ENCODE measurements at regions not wholly inside any gene's neighbourhood (a gene's known extent, or its start where the extent isn't known, plus 50 kb on each side); places are given as distances from the start of the nearest gene placed in this dataset.
"Not testable (repeated sequence)": the region's sequence is repeated elsewhere in the genome, so short reads cannot be mapped to it uniquely, and the experiment has no call there.

GRCh38 chr3:75840160-75840559 lies 54.8 kb upstream of the ZNF717 start:
- H3K4me3 ChIP-seq; DNase-seq (ENCODE audit: extremely low spot score); intact Hi-C loops (cut with DNase I); H3K27me3 ChIP-seq; H3K9me3 ChIP-seq; H3K27ac ChIP-seq (replicated peaks in 1 of 4); H3K4me1 ChIP-seq; H3K36me3 ChIP-seq: not testable (repeated sequence)
- WGBS = 78% methylated on average over 4 of the region's 4 CpGs

- H3K27ac ChIP-seq (replicated peaks in 1 of 4); intact Hi-C loops (cut with DNase I); H3K9me3 ChIP-seq; H3K27me3 ChIP-seq; DNase-seq (ENCODE audit: extremely low spot score); H3K4me3 ChIP-seq; H3K4me1 ChIP-seq; H3K36me3 ChIP-seq: not testable (repeated sequence)
- 47% methylated on average over 21 of the region's 22 CpGs for WGBS
Measured at GRCh38 chr3:75850301-75851008, 65.1 kb upstream of the ZNF717 start.

- Histone ChIP-seq H3K4me1 (no peaks in the 10 kb centered on the region), H3K9me3 (no peaks in the 10 kb centered on the region), H3K36me3 (no peaks in the 10 kb centered on the region), H3K4me3 (no peak overlapping the region), H3K27ac (replicated peaks in 1 of 4) (no peak overlapping the region), H3K27me3 (no peaks in the 10 kb centered on the region)
- no peak for DNase-seq (ENCODE audit: extremely low spot score)
- intact Hi-C loops (cut with DNase I) = no loop called here
- 84% methylated on average over 1 of the region's 1 CpG for WGBS
- TF ChIP-seq EP300 (IDR thresholded peaks at IDR 0.05) (no peak), CTCF (IDR thresholded peaks at IDR 0.05) (no peak), POLR2AphosphoS5 (IDR thresholded peaks at IDR 0.05) (no peak), POLR2A (IDR thresholded peaks at IDR 0.05; ENCODE audit: low read depth) (no peak)
Measured at GRCh38 chr3:75863130-75863529, 77.8 kb upstream of the ZNF717 start.

GRCh38 chr3:75863878-75864277 lies 78.5 kb upstream of the ZNF717 start:
- Histone ChIP-seq H3K4me1 (no peaks in the 10 kb centered on the region), H3K27ac (replicated peaks in 1 of 4) (no peak overlapping the region), H3K4me3 (no peak overlapping the region), H3K9me3 (no peaks in the 10 kb centered on the region), H3K36me3 (no peaks in the 10 kb centered on the region), H3K27me3 (no peaks in the 10 kb centered on the region)
- TF ChIP-seq CTCF (IDR thresholded peaks at IDR 0.05) (no peak), POLR2AphosphoS5 (IDR thresholded peaks at IDR 0.05) (no peak), POLR2A (IDR thresholded peaks at IDR 0.05; ENCODE audit: low read depth) (no peak), EP300 (IDR thresholded peaks at IDR 0.05) (no peak)
- WGBS = 25% methylated on average over 2 of the region's 2 CpGs
- intact Hi-C loops (cut with DNase I) = no loop called here
- no peak for DNase-seq (ENCODE audit: extremely low spot score)

- intact Hi-C loops (cut with DNase I); H3K9me3 ChIP-seq; DNase-seq (ENCODE audit: extremely low spot score); H3K4me1 ChIP-seq; H3K27ac ChIP-seq (replicated peaks in 1 of 4); H3K36me3 ChIP-seq; H3K27me3 ChIP-seq; H3K4me3 ChIP-seq: not testable (repeated sequence)
- 88% methylated on average over 5 of the region's 5 CpGs for WGBS
Measured at GRCh38 chr3:75883719-75884118, 98.4 kb upstream of the ZNF717 start.

GRCh38 chr3:75886971-75887526 lies 101.7 kb upstream of the ZNF717 start:
- no peaks in the 10 kb centered on the region for H3K36me3 ChIP-seq
- no peaks in the 10 kb centered on the region for H3K9me3 ChIP-seq
- 36% methylated on average over 2 of the region's 2 CpGs for WGBS
- H3K4me1 ChIP-seq = no peaks in the 10 kb centered on the region
- DNase-seq (ENCODE audit: extremely low spot score) = no peak
- H3K27me3 ChIP-seq = no peaks in the 10 kb centered on the region
- intact Hi-C loops (cut with DNase I) = no loop called here
- H3K27ac ChIP-seq (replicated peaks in 1 of 4) = no peak overlapping the region
- TF ChIP-seq POLR2AphosphoS5 (IDR thresholded peaks at IDR 0.05) (no peak), EP300 (IDR thresholded peaks at IDR 0.05) (no peak), CTCF (IDR thresholded peaks at IDR 0.05) (no peak), POLR2A (IDR thresholded peaks at IDR 0.05; ENCODE audit: low read depth) (no peak)
- no peak overlapping the region for H3K4me3 ChIP-seq

Measured in esophagus muscularis mucosa (tissue), 4 donors.